GM23338 (cell line): ENCODE measurements at regions not wholly inside any gene's neighbourhood (a gene's known extent, or its start where the extent isn't known, plus 50 kb on each side); places are given as distances from the start of the nearest gene placed in this dataset.
"Not testable (repeated sequence)": the region's sequence is repeated elsewhere in the genome, so short reads cannot be mapped to it uniquely, and the experiment has no call there.

Experiments
- ATAC-seq: fragments of 200-7000 bp; cut with Tn5 transposase; 3 replicates; pipeline ENCODE4 v1.9.1; 2020
- DNase-seq: peaks from one replicate; pipeline ENCODE4 v3.0.0-alpha.2; 2015; ENCODE audit warnings: low spot score
- H2AFZ ChIP-seq: fragments of 200-600 bp; sonication (generic); 2 replicates; pipeline ENCODE4 v1.8.0; 2016; ENCODE audit warnings: antibody characterized with exemption, mild to moderate bottlenecking, moderate library complexity
- H3F3A ChIP-seq: fragments of 200-600 bp; sonication (generic); replicated peaks from 2 replicates; pipeline ENCODE4 v1.8.0; 2017; ENCODE audit warnings: antibody characterized with exemption, mixed run types, low read depth
- H3K27ac ChIP-seq: fragments of 200-600 bp; sonication (generic); 2 replicates; pipeline ENCODE4 v1.6.1; 2016; ENCODE audit warnings: low read depth
- H3K27me3 ChIP-seq: fragments of 200-600 bp; sonication (generic); 2 replicates; pipeline ENCODE4 v1.8.0; 2016; ENCODE audit warnings: mild to moderate bottlenecking, mixed run types, moderate library complexity; ENCODE audit not compliant: insufficient read depth
- H3K36me3 ChIP-seq: fragments of 200-600 bp; sonication (generic); 2 replicates; pipeline ENCODE4 v1.8.0; 2016; ENCODE audit warnings: mild to moderate bottlenecking; ENCODE audit not compliant: insufficient read depth
- H3K4me1 ChIP-seq: fragments of 200-600 bp; sonication (generic); 2 replicates; pipeline ENCODE4 v1.8.0; 2016; ENCODE audit warnings: mild to moderate bottlenecking, moderate library complexity; ENCODE audit not compliant: insufficient read depth
- H3K4me2 ChIP-seq: fragments of 200-600 bp; sonication (generic); 2 replicates; pipeline ENCODE4 v1.7.1; 2017; ENCODE audit warnings: mixed run types
- H3K4me3 ChIP-seq: fragments of 200-600 bp; sonication (generic); 2 replicates; pipeline ENCODE4 v1.6.1; 2016; ENCODE audit warnings: mixed run types
- H3K79me2 ChIP-seq: fragments of 200-600 bp; sonication (generic); replicated peaks from 2 replicates; pipeline ENCODE4 v1.8.0; 2017; ENCODE audit warnings: mild to moderate bottlenecking; ENCODE audit not compliant: insufficient read depth
- H3K9me2 ChIP-seq: fragments of 200-600 bp; sonication (generic); 2 replicates; pipeline ENCODE4 v1.8.0; 2017; ENCODE audit not compliant: insufficient read depth
- H4K20me1 ChIP-seq: fragments of 200-600 bp; sonication (generic); replicated peaks from 2 replicates; pipeline ENCODE4 v1.8.0; 2017; ENCODE audit warnings: mild to moderate bottlenecking; ENCODE audit not compliant: insufficient read depth
- H3K27ac Mint-ChIP-seq: 2 replicates; pipeline ENCODE4 v1.8.0; 2020; ENCODE audit warnings: inconsistent platforms, mild to moderate bottlenecking, moderate library complexity, mixed read lengths
- H3K27me3 Mint-ChIP-seq: 3 replicates; pipeline ENCODE4 v1.8.0; 2022; ENCODE audit warnings: low read depth, mild to moderate bottlenecking, moderate library complexity, mixed read lengths, inconsistent platforms; ENCODE audit not compliant: insufficient read depth, poor library complexity
- H3K36me3 Mint-ChIP-seq: 3 replicates; pipeline ENCODE4 v1.8.0; 2021; ENCODE audit warnings: low read depth, mild to moderate bottlenecking, inconsistent platforms, moderate library complexity, mixed read lengths
- H3K4me1 Mint-ChIP-seq: 3 replicates; pipeline ENCODE4 v1.8.0; 2020; ENCODE audit warnings: mild to moderate bottlenecking, inconsistent platforms, mixed read lengths
- H3K4me3 Mint-ChIP-seq: 3 replicates; pipeline ENCODE4 v1.8.0; 2021; ENCODE audit warnings: moderate library complexity, mild to moderate bottlenecking, inconsistent platforms, mixed read lengths
- H3K9me3 Mint-ChIP-seq: 3 replicates; pipeline ENCODE4 v1.8.0; 2020; ENCODE audit warnings: moderate library complexity, mild to moderate bottlenecking, inconsistent platforms, mixed read lengths

DNA sequence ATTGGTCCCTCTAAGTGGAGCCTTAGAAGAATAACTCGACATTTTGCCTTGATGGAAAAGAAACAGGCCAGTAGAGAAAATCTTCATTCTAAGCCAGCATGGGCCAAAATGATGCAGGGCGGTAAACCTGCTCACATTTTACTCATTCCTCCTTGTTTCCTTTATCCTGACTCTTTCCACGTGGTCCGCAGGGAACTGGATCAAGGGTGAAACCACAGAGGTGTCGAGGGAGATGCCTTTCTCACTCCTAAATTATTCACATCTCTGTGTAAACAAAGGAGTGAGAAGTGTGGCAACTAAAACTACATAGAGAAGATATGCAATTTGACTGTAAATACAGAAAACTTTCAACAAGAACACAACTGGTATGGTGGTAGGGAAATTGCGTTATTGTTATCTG is 81.2 kb upstream of the DPY19L1 start:
- not testable (repeated sequence) for H3K4me2 ChIP-seq, H3K4me3 ChIP-seq, H3K36me3 Mint-ChIP-seq, H3F3A ChIP-seq, H3K27me3 Mint-ChIP-seq, H4K20me1 ChIP-seq, H3K27me3 ChIP-seq, H3K4me3 Mint-ChIP-seq, H3K9me3 Mint-ChIP-seq, H3K9me2 ChIP-seq, H3K27ac Mint-ChIP-seq, H3K79me2 ChIP-seq, H3K27ac ChIP-seq, H3K4me1 Mint-ChIP-seq, H3K36me3 ChIP-seq
- Histone ChIP-seq H2AFZ (peak overlapping the region; percentile 4; the same call in 1 of the 2 replicates), H3K4me1 (peaks cover 15% of the 10 kb centered on the region)
- ATAC-seq (peak; percentile 48), DNase-seq (peak; percentile 13)

GRCh38 chr7:35106667-35107066 is 69.4 kb upstream of the DPY19L1 start:
- not testable (repeated sequence) for H3K4me3 Mint-ChIP-seq, H3K4me1 ChIP-seq, H3K27me3 Mint-ChIP-seq, H3K27ac Mint-ChIP-seq, DNase-seq, H3K4me3 ChIP-seq, H3K36me3 Mint-ChIP-seq, ATAC-seq, H3K9me2 ChIP-seq, H3K27me3 ChIP-seq, H3K36me3 ChIP-seq, H3K79me2 ChIP-seq, H3K9me3 Mint-ChIP-seq, H2AFZ ChIP-seq, H3F3A ChIP-seq, H3K27ac ChIP-seq, H4K20me1 ChIP-seq, H3K4me2 ChIP-seq, H3K4me1 Mint-ChIP-seq

DNA sequence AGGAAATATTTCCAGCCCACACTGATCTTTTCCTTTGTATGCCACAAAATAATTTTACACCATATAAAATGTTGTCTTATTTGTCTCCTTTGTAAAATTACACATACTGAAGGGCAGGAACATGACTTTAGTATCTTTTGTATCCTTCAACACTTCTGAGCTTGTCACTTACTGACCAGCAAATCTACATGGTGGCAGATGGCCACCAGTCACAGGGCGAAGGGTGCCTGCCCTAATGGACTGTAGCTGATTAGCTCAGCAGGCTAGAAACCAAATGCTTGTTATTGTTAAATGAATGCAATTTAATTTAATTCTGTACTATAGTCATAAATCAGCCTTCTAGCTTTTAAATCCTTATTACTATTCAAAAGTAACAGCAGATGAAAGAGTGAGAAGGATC is 68.2 kb upstream of the DPY19L1 start:
- H3K36me3 ChIP-seq, H3K27me3 ChIP-seq, H3F3A ChIP-seq, H3K4me1 ChIP-seq, H3K27me3 Mint-ChIP-seq, H2AFZ ChIP-seq, H3K4me3 ChIP-seq, H3K4me2 ChIP-seq, H3K79me2 ChIP-seq, ATAC-seq, H3K9me3 Mint-ChIP-seq, H3K27ac ChIP-seq, H4K20me1 ChIP-seq, H3K9me2 ChIP-seq, H3K4me1 Mint-ChIP-seq, H3K36me3 Mint-ChIP-seq, DNase-seq, H3K4me3 Mint-ChIP-seq, H3K27ac Mint-ChIP-seq: not testable (repeated sequence)

- not testable (repeated sequence) for H3K36me3 ChIP-seq, DNase-seq, H3K27me3 ChIP-seq, H3K4me1 ChIP-seq, H3K4me1 Mint-ChIP-seq, H3K27ac ChIP-seq, H3K9me2 ChIP-seq, H3K9me3 Mint-ChIP-seq, H3K27me3 Mint-ChIP-seq, H3K36me3 Mint-ChIP-seq, H3K4me2 ChIP-seq, H3K4me3 Mint-ChIP-seq, H3F3A ChIP-seq, H3K27ac Mint-ChIP-seq, H4K20me1 ChIP-seq, H3K79me2 ChIP-seq, H2AFZ ChIP-seq, ATAC-seq, H3K4me3 ChIP-seq
Measured at GRCh38 chr7:35102845-35103244, 65.6 kb upstream of the DPY19L1 start.

DNA sequence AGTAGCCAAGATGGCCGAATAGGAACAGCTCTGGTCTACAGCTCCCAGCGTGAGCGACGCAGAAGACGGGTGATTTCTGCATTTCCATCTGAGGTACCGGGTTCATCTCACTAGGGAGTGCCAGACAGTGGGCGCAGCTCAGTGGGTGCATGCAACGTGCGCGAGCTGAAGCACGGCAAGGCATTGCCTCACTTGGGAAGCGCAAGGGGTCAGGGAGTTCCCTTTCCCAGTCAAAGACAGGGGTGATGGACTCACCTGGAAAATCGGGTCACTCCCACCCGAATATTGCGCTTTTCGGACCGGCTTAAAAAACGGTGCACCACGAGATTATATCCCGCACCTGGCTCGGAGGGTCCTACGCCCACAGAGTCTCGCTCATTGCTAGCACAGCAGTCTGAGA is 55.7 kb upstream of the DPY19L1 start:
- Histone ChIP-seq H3K4me3 (peak overlapping the region; percentile 41), H3K4me2 (0 out of 2 replicates have a peak overlapping the region, but pooled peaks have one; percentile 1)
- DNase-seq, H3K79me2 ChIP-seq, H3K9me3 Mint-ChIP-seq, H3K36me3 Mint-ChIP-seq, H4K20me1 ChIP-seq, H2AFZ ChIP-seq, H3K4me1 Mint-ChIP-seq, H3K27me3 ChIP-seq, H3K4me1 ChIP-seq, H3K36me3 ChIP-seq, H3K9me2 ChIP-seq, H3F3A ChIP-seq, H3K27ac ChIP-seq, ATAC-seq, H3K27me3 Mint-ChIP-seq: not testable (repeated sequence)
- Mint-ChIP-seq H3K27ac (0 out of 2 replicates have a peak overlapping the region, but pooled peaks have one; percentile 23), H3K4me3 (peak overlapping the region; percentile 16; the same call in 1 of the 3 replicates)
